WI38 (cell line): ENCODE measurements at regions not wholly inside any gene's neighbourhood (a gene's known extent, or its start where the extent isn't known, plus 50 kb on each side); places are given as distances from the start of the nearest gene placed in this dataset.

Experiments
- H3K4me3 ChIP-seq: 2 replicates; pipeline ENCODE4 v1.5.1; 2011; ENCODE audit warnings: low read depth, mild to moderate bottlenecking, control low read depth, low read length
- CTCF ChIP-seq: IDR thresholded peaks from 2 replicates; pipeline ENCODE4 v1.5.1; 2012; ENCODE audit warnings: low read depth, mild to moderate bottlenecking, control low read depth, low read length

GRCh38 chr2:126409850-126410249 lies 246.1 kb upstream of the GYPC start:
- TF ChIP-seq CTCF = no peak
- H3K4me3 ChIP-seq = no peak overlapping the region

GRCh38 chr2:126413079-126413478 lies 242.9 kb upstream of the GYPC start:
- H3K4me3 ChIP-seq = no peak overlapping the region
- TF ChIP-seq CTCF = no peak

GRCh38 chr2:126419403-126419802 lies 236.6 kb upstream of the GYPC start:
- no peak for TF ChIP-seq CTCF
- H3K4me3 ChIP-seq = no peak overlapping the region

GRCh38 chr2:126425943-126426342 lies 230.0 kb upstream of the GYPC start:
- no peak for TF ChIP-seq CTCF
- H3K4me3 ChIP-seq = no peak overlapping the region

- H3K4me3 ChIP-seq = no peak overlapping the region
- no peak for TF ChIP-seq CTCF
These were observed 226.9 kb upstream of the GYPC start for GRCh38 chr2:126429103-126429502.

- no peak for TF ChIP-seq CTCF
- H3K4me3 ChIP-seq = no peak overlapping the region
These were observed 224.8 kb upstream of the GYPC start for GRCh38 chr2:126431136-126431535.

GRCh38 chr2:126436411-126436810 lies 219.5 kb upstream of the GYPC start:
- H3K4me3 ChIP-seq = no peak overlapping the region
- TF ChIP-seq CTCF = no peak
